Inflammatory macrophage treated with lipopolysaccharide for 4 hours (primary cell): ENCODE measurements at regions not wholly inside any gene's neighbourhood (a gene's known extent, or its start where the extent isn't known, plus 50 kb on each side); places are given as distances from the start of the nearest gene placed in this dataset.
A peak's percentile ranks its signal among the peaks of the same experiment; 100 is the strongest.

Source experiments
- DNase-seq: peaks from one replicate; pipeline ENCODE4 v3.0.0-alpha.2; 2020

- DNase-seq: peak; percentile 10
Measured at GRCh38 chr17:36869856-36870719, 67.2 kb upstream of the LHX1 start.

GRCh38 chr17:36870720-36870999, 66.6 kb upstream of the LHX1 start:
- no peak for DNase-seq

- no peak for DNase-seq
Measured at GRCh38 chr17:36875698-36876293, 61.5 kb upstream of the LHX1 start.

GRCh38 chr17:36876966-36877365, 60.3 kb upstream of the LHX1 start:
- DNase-seq: no peak

GRCh38 chr17:36877771-36878170, 59.5 kb upstream of the LHX1 start:
- DNase-seq: peak; percentile 2

GRCh38 chr17:36878216-36878615, 59.1 kb upstream of the LHX1 start:
- no peak for DNase-seq

- DNase-seq: no peak
Measured at GRCh38 chr17:36879027-36879426, 58.2 kb upstream of the LHX1 start.

- no peak for DNase-seq
Measured at GRCh38 chr17:36879624-36880131, 57.6 kb upstream of the LHX1 start.

GRCh38 chr17:36880268-36880905, 56.9 kb upstream of the LHX1 start:
- DNase-seq: no peak

GRCh38 chr17:36881323-36881722, 56.0 kb upstream of the LHX1 start:
- no peak for DNase-seq

GRCh38 chr17:36884495-36885152, 52.7 kb upstream of the LHX1 start:
- no peak for DNase-seq

GRCh38 chr17:36885153-36885735, 52.0 kb upstream of the LHX1 start:
- DNase-seq: no peak

GRCh38 chr17:36885771-36886377, 51.4 kb upstream of the LHX1 start:
- no peak for DNase-seq
